ENCODE measurements at regions not wholly inside any gene's neighbourhood (a gene's known extent, or its start where the extent isn't known, plus 50 kb on each side); places are given as distances from the start of the nearest gene placed in this dataset.

DNA sequence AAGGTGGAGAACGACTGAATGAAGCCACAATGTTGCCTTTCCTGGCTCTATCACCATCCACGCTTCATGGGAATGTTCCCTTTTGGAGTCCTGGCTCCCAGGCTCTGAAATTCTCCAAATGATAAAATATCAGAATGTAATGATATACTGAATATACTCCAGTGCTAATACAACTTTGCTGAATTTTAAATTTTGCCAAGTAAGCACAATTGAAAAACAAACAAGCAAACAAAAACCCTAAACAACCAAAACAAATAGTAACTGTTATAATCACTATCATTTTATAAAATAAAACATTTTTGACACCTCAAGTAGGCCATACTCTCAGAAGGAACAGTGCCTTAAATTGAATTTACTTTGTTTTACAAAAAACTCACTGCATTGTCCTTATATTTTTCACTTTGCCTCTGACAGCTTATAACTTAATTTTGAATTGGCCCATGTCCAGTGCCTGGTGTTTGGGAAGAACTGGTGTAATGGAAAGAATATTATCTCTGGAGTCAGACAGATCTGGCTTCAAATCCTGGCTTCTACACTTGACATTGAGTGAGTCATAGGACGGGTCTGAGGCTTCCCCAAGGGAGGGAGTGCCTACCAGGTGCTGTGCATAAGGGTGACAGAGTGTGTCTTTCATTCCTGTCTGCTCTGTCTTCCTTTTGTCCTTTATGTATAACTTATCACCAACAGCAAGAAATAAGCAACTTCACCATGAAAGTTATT lies 698.3 kb downstream of the EPM2A start:
- DNase-seq, result no peak

DNA sequence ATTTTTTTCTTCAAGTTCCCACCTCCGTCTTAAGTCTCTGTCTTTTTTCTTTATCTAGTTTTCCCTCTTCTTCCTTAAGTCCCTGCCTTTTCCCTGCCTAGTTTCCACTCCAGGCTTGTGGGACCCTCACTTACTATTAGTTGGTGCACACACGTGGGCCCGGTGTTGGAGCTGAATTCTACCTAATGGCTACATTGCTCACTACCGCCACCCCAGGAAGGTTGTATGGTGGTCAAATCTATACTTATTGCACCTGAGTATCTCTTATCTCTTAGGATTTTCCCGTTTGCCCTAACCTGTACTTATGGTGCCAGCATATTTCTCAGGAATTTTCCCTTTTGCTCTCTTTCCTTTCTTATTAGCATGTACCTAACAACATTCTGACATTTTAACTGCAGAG lies 692.8 kb downstream of the EPM2A start:
- DNase-seq, result no peak

DNA sequence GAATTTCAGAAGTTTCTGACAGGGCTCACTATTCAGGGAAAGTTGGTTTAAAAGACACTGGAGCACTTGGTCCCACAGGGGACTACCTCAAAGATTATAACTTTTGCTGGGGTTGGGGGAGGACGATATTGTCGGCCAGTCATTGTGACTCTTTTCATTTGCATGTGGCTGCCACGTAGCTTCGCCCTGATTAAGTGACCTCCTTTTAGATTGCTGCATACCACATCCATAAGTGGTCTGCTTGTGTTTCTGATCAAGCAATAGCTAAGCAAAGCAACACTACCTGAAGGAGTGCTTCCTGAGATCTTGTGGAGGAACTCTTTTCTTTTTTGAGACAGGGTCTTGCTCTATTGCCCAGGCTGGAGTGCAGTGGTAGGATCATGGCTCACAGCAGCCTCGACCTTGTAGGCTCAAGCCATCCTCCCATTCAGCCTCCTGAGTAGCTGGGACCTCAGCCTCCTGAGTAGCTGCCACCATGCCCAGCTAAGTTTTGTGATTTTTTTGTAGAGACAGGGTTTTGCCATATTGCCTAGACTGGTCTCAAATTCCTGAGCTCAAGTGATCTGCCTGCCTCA lies 691.3 kb downstream of the EPM2A start:
- DNase-seq, result no peak

DNA sequence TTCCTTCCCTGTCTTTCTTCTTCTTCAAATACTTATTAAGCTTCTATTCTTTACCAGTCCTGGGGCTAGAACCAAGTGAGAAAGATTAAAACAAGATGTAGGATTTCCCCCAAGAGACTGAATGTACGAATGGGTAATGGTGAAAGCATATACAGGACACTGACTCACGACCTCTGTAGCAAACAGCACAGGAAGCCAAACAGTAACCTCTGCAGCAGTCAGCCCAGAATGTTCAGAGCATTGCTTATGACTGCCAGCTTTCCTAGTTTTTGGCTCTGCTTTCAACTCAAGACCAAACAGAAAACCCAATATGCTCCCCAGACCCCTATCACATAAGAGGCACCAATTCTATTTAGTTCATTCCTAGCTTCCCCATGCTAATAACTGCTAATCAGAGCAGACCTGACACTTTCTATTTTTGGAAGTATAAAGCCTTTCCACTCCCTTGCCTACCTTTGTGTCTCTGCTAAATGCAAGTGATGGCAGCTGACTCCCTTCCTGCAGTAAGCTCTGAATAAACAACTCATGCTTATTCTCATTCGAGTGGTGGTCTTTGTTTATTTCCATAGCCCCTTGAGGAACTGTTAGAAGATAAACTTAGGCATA lies 690.6 kb downstream of the EPM2A start:
- no peak for DNase-seq

DNA sequence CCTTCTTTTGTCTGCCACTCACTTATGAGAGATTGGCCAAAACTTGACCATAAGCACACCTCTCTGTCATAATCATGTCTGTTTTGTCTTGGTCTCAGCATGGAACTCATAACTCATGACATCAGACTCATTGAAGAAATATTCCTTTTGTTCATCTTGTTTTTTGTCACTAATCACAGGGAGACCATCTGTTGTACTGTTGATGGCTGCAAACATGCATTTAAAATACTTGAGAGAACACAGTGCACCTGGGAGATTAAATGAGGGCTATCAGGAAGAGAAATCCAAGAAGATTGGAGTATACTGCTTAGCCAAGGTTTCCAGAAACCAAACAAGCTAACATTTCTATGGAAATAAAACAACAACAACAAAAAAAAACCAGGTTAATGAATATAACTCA lies 689.7 kb downstream of the EPM2A start:
- DNase-seq, result peak; percentile 21

DNA sequence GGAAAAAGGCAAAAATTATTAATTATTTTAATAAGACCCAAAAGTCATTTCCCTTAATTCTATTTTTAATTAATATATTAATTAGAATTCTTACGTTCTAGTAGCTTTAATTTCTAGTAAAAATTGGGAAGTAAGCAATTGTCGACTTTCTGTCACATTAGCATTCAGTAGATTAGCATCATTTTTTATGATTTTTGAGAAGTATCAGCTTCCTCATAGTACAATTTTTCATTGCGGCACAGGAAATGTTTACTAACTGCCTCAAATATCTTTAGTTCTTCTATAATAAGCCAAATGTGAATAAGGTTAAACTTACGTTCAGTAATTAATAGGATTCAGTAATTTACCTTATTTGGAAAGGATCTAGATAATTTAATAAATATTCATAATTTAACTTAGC lies 687.4 kb downstream of the EPM2A start:
- no peak for DNase-seq

DNA sequence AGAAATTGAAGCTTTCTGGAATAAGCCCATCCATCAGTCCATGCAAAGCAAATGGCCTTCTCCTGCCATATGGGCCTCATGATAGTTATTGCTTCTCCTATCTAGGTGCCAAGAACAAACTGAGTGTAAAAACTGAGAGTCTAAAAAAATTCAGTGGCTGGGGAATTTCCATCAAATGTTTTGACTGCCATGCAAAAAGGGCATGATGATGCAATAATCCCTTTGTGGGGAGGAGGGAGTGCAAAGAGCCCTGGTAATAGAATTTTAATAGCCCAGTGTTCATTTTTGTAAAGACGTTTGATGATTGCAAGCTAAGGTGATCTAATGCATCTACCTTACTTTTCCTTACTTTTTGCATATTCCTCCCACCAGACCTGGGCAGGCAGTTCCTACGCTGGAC lies 683.7 kb downstream of the EPM2A start:
- no peak for DNase-seq

DNA sequence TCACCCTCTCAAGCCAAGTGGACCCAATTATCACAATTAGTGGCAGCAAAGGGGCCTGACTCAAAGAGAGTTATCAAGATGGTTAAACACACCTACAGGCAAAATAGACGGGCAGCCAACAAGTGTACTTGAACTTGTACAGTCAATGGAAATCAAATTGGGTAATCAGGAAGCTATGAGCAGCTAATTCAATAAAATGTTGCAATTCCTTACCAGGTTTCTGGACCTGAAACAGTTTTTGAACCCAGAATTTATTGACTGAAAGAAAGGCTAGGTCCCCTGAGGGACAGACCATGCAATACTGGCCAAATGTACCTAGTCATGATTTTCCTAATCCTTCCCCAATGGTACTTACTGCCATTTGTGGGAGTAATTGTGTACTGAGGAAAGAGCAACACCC lies 679.8 kb downstream of the EPM2A start:
- no peak for DNase-seq

DNA sequence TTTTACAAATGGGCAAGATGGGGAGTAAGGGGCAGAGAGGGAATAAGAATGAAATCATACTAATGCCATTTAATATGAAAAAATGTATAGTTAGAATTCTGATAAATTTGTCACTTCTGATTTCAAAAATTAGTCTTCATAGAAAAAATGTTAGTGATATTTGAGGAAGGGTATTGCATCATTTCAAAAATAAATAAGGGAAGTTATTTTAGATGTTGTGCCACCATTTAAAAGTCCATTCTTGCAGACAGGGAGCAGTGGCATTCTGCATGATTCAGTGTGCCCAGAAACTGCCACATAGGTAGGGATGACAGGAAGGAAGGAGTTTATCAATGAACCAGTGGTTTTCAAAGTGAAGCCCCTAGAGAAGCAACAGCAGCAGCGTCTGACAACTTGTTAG lies 674.6 kb downstream of the EPM2A start:
- DNase-seq, result no peak

DNA sequence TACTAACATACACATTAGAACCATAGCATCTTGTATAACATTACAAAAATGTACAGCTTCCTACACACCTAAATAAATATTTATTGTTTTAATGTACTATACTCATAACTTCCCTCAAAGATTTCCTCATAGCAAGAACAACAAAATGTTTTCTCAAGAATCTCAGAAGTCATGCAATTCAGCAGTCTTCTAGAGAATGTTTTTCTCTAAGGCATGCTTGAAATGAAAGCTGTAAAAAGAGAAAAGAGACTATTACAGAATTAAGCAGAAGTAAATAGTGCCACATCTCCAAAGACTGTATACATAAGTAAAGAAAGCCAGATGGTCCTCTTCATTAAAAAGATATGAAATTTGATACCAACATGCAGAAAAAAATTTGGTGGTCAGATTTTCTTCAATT lies 672.2 kb downstream of the EPM2A start:
- DNase-seq, result no peak

DNA sequence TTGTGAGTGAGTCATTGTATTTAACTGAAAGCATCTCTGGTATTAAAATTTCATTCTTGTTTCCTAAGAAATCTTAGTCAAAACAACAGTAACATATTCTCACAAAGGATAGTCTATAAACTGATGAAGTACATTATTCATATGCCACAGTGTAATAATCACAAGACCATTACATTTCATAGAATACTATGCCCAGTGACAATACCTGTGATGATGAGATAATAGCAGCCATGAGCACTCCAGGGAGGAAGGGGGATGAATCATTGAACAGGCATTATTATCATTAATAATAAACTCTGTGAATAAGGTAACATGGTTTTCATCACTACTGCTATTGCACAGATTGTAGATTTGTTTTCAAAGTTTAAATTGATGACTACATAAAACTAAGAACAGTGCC lies 667.9 kb downstream of the EPM2A start:
- no peak for DNase-seq

DNA sequence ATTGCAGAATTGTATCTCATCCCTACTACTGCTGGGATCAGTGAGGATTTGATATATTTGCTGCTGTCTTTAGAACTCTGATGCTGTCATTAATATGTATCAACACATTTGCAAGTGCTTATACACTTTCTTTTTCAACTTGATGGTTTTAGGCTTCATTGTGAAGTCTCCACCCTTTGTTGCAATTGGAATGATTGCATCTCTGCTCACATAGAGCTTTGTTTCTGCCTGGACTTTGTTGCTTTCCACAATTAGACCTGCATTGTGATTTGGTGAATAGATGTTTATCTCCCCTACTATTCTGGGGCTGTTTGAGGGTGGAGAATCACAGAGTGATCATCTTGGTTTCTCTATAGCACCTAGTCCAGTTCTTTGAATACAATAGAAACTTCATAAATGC lies 666.7 kb downstream of the EPM2A start:
- DNase-seq, result no peak

DNA sequence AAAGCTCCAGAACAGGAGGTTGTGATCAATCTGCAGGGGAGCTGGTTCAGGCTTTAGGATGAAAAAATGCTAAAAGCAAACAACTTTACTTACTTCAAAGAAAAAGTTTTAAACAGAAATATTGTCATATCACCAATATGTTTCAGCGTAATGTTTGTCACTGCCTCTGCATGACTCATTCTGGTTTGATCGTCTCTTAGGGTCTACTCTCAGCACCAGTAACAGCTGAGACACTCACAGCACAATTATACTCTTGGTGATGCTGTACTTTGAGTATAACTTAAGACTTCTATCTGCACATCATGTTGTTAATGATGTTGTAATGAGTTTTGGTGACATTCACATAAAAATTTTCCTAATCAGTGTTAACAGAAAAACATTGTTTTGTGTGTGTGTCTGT lies 665.4 kb downstream of the EPM2A start:
- DNase-seq, result no peak

DNA sequence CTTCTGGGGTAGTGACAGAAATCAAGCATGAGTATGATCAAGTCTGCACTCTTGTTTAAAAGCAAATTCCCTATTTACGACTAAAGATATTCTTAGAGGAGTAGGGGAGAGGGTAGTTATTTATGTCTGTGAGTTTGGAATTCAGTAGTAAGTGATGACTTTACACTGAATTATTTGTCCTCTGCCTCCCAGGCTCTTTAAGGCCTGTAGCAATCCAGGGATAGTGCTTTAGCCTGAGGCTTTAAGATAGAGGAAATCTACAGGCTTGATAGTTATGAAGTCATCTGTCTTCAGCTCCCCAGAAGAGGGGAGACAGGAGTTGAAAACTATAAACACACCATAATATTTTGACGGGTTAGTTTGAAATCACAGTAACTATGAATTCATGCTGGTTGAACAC lies 664.5 kb downstream of the EPM2A start:
- no peak for DNase-seq

DNA sequence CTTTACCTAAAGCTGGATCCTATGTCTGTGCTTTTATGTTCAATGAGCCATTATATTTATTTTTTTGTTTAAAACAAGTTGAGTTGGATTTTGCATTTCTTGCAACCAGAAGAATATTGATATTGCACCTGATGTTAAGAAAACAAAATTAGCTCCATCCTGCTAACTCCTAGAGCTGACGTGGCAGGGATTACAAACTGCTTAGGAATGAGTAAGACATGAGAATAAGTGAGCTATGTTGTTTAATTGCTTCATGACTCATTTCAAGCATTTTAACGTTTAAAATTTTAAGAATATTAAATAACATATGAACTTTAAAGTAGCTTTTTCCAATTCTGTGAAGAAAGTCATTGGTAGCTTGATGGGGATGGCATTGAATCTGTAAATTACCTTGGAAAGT lies 663.5 kb downstream of the EPM2A start:
- no peak for DNase-seq

DNA sequence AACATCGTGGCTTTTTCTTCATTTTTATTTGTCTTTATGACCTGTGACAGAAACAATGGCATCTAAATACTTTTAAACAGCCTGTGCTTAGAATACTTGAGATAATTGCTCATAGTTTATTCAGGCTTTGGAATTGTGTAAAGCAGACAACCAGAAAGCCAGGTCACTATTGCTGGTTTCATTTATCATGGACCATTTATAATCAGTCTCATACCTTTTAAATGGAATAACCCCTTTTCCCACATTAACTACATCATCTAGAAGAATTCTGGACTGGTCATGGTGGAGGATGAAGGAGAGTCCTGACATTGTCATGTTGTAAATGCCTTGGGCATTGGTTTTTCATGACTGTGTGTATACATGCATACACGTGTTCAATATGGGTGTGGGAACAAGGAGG lies 661.5 kb downstream of the EPM2A start:
- DNase-seq, result no peak

DNA sequence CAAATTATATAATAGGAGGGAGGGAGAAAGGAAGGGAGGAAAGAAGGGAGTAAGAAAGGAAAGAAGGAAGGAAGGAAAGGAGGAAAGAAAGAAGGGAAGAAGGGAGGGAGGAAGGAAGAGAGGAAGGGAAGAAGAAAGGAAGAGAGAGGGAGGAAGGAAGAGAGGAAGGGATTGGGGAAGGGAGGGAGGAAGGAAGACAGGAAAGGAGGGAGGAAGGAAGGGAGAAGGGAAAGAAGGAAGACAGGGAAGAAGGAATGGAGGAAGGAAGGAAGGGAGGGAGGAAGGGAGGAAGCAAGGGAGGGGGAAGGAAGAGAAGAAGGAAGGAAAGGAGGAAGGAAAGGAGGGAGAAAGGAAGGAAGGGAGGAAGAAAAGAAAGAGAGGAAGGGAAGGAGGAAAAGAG lies 660.5 kb downstream of the EPM2A start:
- no peak for DNase-seq

DNA sequence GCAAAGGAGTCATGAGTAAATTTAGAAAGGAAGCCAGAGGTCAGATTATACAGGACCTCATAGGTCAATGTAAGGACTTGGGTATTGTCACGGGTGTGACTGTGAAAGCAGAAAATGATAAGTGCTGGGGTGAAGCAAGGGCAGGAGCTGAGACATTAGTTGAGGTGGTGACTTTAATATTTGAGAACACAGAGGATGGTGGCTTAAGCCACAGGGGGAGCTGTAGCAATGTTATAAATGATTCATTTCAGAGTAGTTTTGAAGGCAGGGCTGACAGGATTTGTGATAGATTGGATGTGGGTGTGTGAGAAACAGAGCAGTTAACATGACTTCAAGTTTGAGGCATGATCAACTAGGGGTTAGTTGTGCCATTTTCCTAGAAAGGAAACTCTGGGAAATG lies 659.9 kb downstream of the EPM2A start:
- DNase-seq, result no peak

DNA sequence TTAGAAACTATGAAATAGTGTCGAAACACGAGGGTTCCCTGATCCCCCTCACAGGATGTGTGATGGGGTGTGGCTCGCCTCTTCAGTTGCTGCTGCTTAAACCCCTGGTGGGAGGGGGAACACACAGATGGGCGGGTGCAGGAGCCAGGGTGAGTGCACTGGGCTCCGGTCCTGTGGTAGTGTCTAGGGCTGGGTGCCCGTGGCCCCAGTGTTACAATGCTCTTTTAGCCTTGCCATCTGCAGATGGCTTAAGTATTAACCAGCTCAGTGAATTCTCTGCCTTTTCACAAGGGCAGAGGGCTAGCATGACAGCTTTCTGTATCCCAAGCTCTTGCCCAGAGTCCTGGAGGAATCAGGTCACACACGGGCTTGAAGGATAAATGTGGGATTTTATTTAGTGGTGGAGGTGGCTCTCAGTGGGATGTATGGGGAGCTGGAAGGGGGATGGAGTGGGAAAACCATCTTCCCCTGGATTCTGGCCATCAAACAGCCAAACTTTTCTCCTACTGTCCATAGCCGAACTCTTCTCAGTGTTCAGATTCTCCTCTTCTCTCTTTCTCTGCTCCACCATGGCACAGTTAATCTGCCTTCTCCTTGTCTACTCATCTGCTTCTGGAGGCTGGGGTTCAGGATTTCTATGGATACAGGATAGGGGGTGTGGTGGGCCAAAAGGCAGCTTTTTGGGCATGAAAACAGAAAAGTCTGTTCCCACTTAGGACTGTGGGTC lies 659.0 kb downstream of the EPM2A start:
- no peak for DNase-seq

DNA sequence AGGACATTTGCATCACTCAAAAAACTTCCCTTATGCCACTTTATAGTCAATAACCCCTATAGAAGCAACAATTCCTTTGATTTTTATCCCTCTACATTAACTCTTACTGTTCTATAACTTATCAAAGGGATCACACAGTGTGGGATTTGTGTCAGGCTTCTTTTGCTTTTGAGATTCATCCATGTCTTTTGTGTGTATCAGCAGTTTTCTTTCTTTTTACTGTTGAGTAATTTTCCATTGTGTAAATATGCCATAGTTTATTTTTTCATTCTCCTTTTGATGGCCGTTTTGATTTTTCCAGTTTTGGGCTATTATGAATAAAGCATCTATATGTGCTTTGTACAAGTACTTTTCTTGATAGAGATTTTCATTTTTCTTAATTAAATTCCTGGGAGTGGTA lies 657.9 kb downstream of the EPM2A start:
- no peak for DNase-seq

DNA sequence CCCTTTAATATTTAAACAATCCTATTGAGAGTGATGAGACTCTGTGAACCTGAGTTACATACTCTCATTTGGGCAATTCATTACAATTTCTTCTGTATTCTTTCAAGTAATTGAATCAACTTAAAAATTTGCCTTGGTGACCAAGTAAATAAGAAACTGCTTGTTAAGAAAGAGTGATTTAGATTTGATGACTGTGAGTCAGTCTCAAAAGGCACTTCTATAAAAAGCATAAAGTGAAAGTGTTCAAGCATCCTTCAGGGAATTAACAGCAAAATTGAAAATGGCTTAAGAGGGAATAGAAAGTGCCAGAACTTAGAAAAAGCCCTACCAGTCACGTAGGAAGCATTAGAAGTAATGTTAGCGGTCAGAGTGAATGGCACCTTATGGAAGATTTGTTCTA lies 654.7 kb downstream of the EPM2A start:
- DNase-seq, result peak; percentile 13

DNA sequence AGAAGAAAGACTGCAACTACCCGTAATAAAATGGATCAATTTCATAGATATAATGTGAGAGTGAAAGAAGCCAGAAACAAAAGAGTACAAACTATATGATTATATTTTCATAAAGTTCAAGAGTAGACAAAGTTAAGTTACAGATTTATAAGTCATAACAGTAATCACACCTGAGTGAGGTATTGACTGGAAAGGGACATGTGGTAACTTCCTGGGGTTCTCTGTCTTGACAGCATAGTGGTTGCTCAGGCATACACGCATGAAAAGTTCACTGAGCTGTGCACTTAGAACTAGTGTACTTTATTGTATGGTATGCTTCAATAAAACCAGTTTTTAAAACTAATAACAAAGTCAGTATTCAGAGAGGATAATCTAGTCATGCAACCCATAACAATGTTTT lies 653.6 kb downstream of the EPM2A start:
- no peak for DNase-seq

DNA sequence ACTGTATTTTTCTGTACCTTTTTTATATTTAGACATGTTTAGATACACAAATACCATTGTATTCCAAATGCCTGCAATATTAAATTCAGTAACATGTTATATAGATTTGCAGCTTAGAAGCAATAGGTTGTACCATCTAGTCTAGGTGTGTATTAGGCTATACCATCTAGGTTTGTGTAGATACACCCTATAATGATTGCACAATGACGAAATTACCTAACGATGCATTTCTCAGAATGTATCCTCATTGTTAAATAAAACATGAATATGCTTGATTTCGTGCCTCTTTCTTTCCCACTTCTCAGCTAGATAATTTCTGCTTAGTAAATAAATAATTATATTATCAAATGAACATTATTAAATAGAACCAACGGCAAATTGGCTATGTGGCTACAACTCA lies 653.0 kb downstream of the EPM2A start:
- DNase-seq, result no peak

DNA sequence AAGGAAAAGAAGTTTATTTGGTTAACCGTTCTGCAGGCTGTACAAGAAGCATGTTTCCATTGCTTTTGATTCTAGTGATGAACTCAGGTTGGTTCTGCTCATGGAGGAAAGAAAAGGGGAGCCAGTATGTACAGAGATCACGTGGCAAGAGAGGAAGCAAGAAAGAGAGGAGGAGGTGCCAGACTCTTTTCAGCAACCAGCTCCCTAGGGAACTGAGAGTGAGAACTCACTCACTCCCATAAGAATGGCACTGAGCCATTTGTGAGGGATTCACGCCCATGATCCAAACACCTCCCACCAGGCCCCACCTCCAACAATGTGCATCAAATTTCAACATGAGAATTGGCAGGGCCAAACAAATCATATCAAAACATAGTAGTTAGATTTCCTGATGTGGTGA lies 649.1 kb downstream of the EPM2A start:
- peak; percentile 20 for DNase-seq
